GM21390 (cell line): ENCODE measurements at regions not wholly inside any gene's neighbourhood (a gene's known extent, or its start where the extent isn't known, plus 50 kb on each side); places are given as distances from the start of the nearest gene placed in this dataset.

Experiments used
- ATAC-seq: cut with Tn5 transposase; IDR thresholded peaks from one replicate; pipeline ENCODE4 v1.9.1; 2021; ENCODE audit not compliant: unreplicated experiment

- ATAC-seq, result no peak
Observed at GRCh38 chr2:45255563-45255962, 246.3 kb upstream of the SIX2 start.

- ATAC-seq, result no peak
Observed at GRCh38 chr2:45254025-45254424, 244.8 kb upstream of the SIX2 start.

- no peak for ATAC-seq
Observed at GRCh38 chr2:45253151-45253550, 243.9 kb upstream of the SIX2 start.

- ATAC-seq, result no peak
Observed at GRCh38 chr2:45250176-45250575, 240.9 kb upstream of the SIX2 start.

- ATAC-seq, result no peak
Observed at GRCh38 chr2:45248214-45248613, 239.0 kb upstream of the SIX2 start.

GRCh38 chr2:45244928-45245327 is 235.7 kb upstream of the SIX2 start:
- no peak for ATAC-seq

GRCh38 chr2:45242161-45242741 is 233.0 kb upstream of the SIX2 start:
- ATAC-seq, result no peak

- no peak for ATAC-seq
Observed at GRCh38 chr2:45241061-45241561, 231.9 kb upstream of the SIX2 start.

- ATAC-seq, result no peak
Observed at GRCh38 chr2:45237850-45238542, 228.7 kb upstream of the SIX2 start.

- no peak for ATAC-seq
Observed at GRCh38 chr2:45237128-45237527, 227.9 kb upstream of the SIX2 start.

GRCh38 chr2:45236268-45236667 is 227.0 kb upstream of the SIX2 start:
- no peak for ATAC-seq

- no peak for ATAC-seq
Observed at GRCh38 chr2:45233301-45233700, 224.0 kb upstream of the SIX2 start.

GRCh38 chr2:45232818-45233217 is 223.6 kb upstream of the SIX2 start:
- ATAC-seq, result no peak

GRCh38 chr2:45229411-45229810 is 220.2 kb upstream of the SIX2 start:
- ATAC-seq, result no peak

- no peak for ATAC-seq
Observed at GRCh38 chr2:45227347-45227746, 218.1 kb upstream of the SIX2 start.

GRCh38 chr2:45224993-45225380 is 215.7 kb upstream of the SIX2 start:
- ATAC-seq, result no peak

- ATAC-seq, result no peak
Observed at GRCh38 chr2:45224321-45224992, 215.2 kb upstream of the SIX2 start.

GRCh38 chr2:45223531-45223930 is 214.3 kb upstream of the SIX2 start:
- ATAC-seq, result no peak

GRCh38 chr2:45220227-45220626 is 211.0 kb upstream of the SIX2 start:
- ATAC-seq, result no peak

- no peak for ATAC-seq
Observed at GRCh38 chr2:45218931-45219339, 209.7 kb upstream of the SIX2 start.

GRCh38 chr2:45218297-45218696 is 209.0 kb upstream of the SIX2 start:
- ATAC-seq, result no peak

- ATAC-seq, result no peak
Observed at GRCh38 chr2:45216118-45216517, 206.9 kb upstream of the SIX2 start.
